OCI-LY7 (cell line): ENCODE measurements at regions not wholly inside any gene's neighbourhood (a gene's known extent, or its start where the extent isn't known, plus 50 kb on each side); places are given as distances from the start of the nearest gene placed in this dataset.

ENCODE experiments used
- BruUV-seq: library from RNA; stranded (reverse); fragments of 400-500 nt; replicated peaks from 2 replicates; lab custom pipeline; 2021; lab: Mats Ljungman, UMichigan
- CTCF ChIA-PET: fragments of 300-600 bp; sonication (Branson Sonifier 250); formaldehyde crosslinking; loops from one replicate; lab custom pipeline; 2022; ENCODE audit warnings: antibody characterized with exemption; ENCODE audit not compliant: unreplicated experiment; lab: Charles Lee
- POLR2A ChIA-PET: fragments of 300-600 bp; sonication (Branson Sonifier 250); formaldehyde crosslinking; loops from one replicate; lab custom pipeline; 2022; ENCODE audit warnings: antibody characterized with exemption; lab: Charles Lee
- DNase-seq: peaks from one replicate; pipeline ENCODE4 v3.0.0-alpha.2; 2015; ENCODE audit warnings: low spot score
- H2AFZ ChIP-seq: fragments of 200-600 bp; sonication (generic), shearing (Covaris generic); 2 replicates; pipeline ENCODE4 v1.6.1; 2014; ENCODE audit warnings: mild to moderate bottlenecking, antibody characterized with exemption, low read length, moderate library complexity
- H3K27ac ChIP-seq: fragments of 200-600 bp; sonication (generic); 2 replicates; pipeline ENCODE4 v1.5.1; 2014; ENCODE audit warnings: mixed run types, low read depth, mild to moderate bottlenecking, moderate library complexity, low read length, inconsistent platforms; ENCODE audit not compliant: poor library complexity, severe bottlenecking
- H3K36me3 ChIP-seq: fragments of 200-600 bp; sonication (generic); 2 replicates; pipeline ENCODE4 v1.6.1; 2014; ENCODE audit warnings: mild to moderate bottlenecking, antibody characterized with exemption, low read length, moderate library complexity, mixed read lengths; ENCODE audit not compliant: insufficient read depth
- H3K4me1 ChIP-seq: fragments of 200-600 bp; sonication (generic); 2 replicates; pipeline ENCODE4 v1.5.1; 2014; ENCODE audit warnings: mild to moderate bottlenecking, low read length; ENCODE audit not compliant: insufficient read depth, poor library complexity, severe bottlenecking
- H3K4me2 ChIP-seq: fragments of 200-600 bp; sonication (generic); 2 replicates; pipeline ENCODE4 v1.6.1; 2014; ENCODE audit warnings: mild to moderate bottlenecking, low read length
- H3K4me3 ChIP-seq: fragments of 200-600 bp; sonication (generic); 2 replicates; pipeline ENCODE4 v1.5.1; 2014; ENCODE audit warnings: mild to moderate bottlenecking, low read depth, low read length; ENCODE audit not compliant: poor library complexity, severe bottlenecking
- H3K79me2 ChIP-seq: fragments of 200-600 bp; sonication (generic); 2 replicates; pipeline ENCODE4 v1.6.1; 2016; ENCODE audit warnings: low read depth, mild to moderate bottlenecking, low read length, moderate library complexity, mixed read lengths; ENCODE audit not compliant: insufficient read depth
- H3K9me2 ChIP-seq: fragments of 200-600 bp; sonication (generic); 2 replicates; pipeline ENCODE4 v1.6.1; 2016; ENCODE audit warnings: mild to moderate bottlenecking, low read length, mixed read lengths; ENCODE audit not compliant: insufficient read depth
- H3K9me3 ChIP-seq: fragments of 200-600 bp; sonication (generic); 2 replicates; pipeline ENCODE4 v1.6.1; 2014; ENCODE audit warnings: mild to moderate bottlenecking, mixed run types, low read length, mixed read lengths
- H4K20me1 ChIP-seq: fragments of 200-600 bp; sonication (generic); 2 replicates; pipeline ENCODE4 v1.6.1; 2014; ENCODE audit warnings: mild to moderate bottlenecking, antibody characterized with exemption, low read length, moderate library complexity, mixed read lengths; ENCODE audit not compliant: insufficient read depth
- CTCF ChIP-seq: fragments of 200-600 bp; sonication (generic); conservative IDR thresholded peaks from 2 replicates; pipeline ENCODE4 v1.5.1; 2014; ENCODE audit warnings: mild to moderate bottlenecking, antibody characterized with exemption, low read length, moderate library complexity, mixed read lengths
- EZH2phosphoT487 ChIP-seq: fragments of 200-600 bp; sonication (generic); IDR thresholded peaks from 2 replicates; pipeline ENCODE4 v1.6.1; 2018; ENCODE audit warnings: low read depth, borderline replicate concordance, mild to moderate bottlenecking, mixed run types, antibody characterized with exemption, low read length, moderate library complexity, mixed read lengths
- intact Hi-C: fragments of 100-400 bp; cut with micrococcal nuclease; formaldehyde crosslinking; loops from one replicate; pipeline ENCODE4 v1.10.0; 2022; ENCODE audit not compliant: unreplicated experiment

- no peaks in the 10 kb centered on the region for H3K36me3 ChIP-seq
- DNase-seq: no peak
- H3K4me2 ChIP-seq: no peak overlapping the region
- no peaks in the 10 kb centered on the region for H3K9me3 ChIP-seq
- intact Hi-C loops: no loop called here
- CTCF ChIA-PET: no interaction called here
- H3K4me3 ChIP-seq: no peak overlapping the region
- no peak overlapping the region for H2AFZ ChIP-seq
- no peaks in the 10 kb centered on the region for H4K20me1 ChIP-seq
- no peak overlapping the region for H3K27ac ChIP-seq
- TF ChIP-seq CTCF (no peak), EZH2phosphoT487 (no peak)
- H3K79me2 ChIP-seq: no peaks in the 10 kb centered on the region
- no TSS peak for BruUV-seq
- POLR2A ChIA-PET: no interaction called here
- no peaks in the 10 kb centered on the region for H3K4me1 ChIP-seq
- no peaks in the 10 kb centered on the region for H3K9me2 ChIP-seq
These were observed 299.4 kb downstream of the UTP18 start for GRCh38 chr17:51559778-51560177.

GRCh38 chr17:51560398-51560797, 300.1 kb downstream of the UTP18 start:
- no TSS peak for BruUV-seq
- Histone ChIP-seq H3K4me2 (no peak overlapping the region), H3K27ac (no peak overlapping the region), H3K79me2 (no peaks in the 10 kb centered on the region), H2AFZ (no peak overlapping the region), H3K4me1 (no peaks in the 10 kb centered on the region), H3K36me3 (no peaks in the 10 kb centered on the region), H3K9me2 (no peaks in the 10 kb centered on the region), H3K4me3 (no peak overlapping the region), H4K20me1 (no peaks in the 10 kb centered on the region), H3K9me3 (no peaks in the 10 kb centered on the region)
- ChIA-PET CTCF (no interaction called here), POLR2A (no interaction called here)
- TF ChIP-seq CTCF: no peak
- no peak for DNase-seq
- intact Hi-C loops: no loop called here

- Histone ChIP-seq H3K36me3 (no peaks in the 10 kb centered on the region), H3K4me3 (no peak overlapping the region), H3K9me3 (no peaks in the 10 kb centered on the region), H4K20me1 (no peaks in the 10 kb centered on the region), H3K4me2 (no peak overlapping the region), H3K27ac (no peak overlapping the region), H3K4me1 (no peaks in the 10 kb centered on the region), H2AFZ (no peak overlapping the region), H3K79me2 (no peaks in the 10 kb centered on the region), H3K9me2 (no peaks in the 10 kb centered on the region)
- TF ChIP-seq CTCF: no peak
- no peak for TF ChIP-seq EZH2phosphoT487
- ChIA-PET CTCF (no interaction called here), POLR2A (no interaction called here)
- intact Hi-C loops: no loop called here
- no peak for DNase-seq
- BruUV-seq: no TSS peak
These were observed 303.6 kb downstream of the UTP18 start for GRCh38 chr17:51563961-51564360.
